OCI-LY3 (cell line): ENCODE measurements at regions not wholly inside any gene's neighbourhood (a gene's known extent, or its start where the extent isn't known, plus 50 kb on each side); places are given as distances from the start of the nearest gene placed in this dataset.

Experiments used
- CTCF ChIP-seq: fragments of 200-600, 300-600 bp; sonication (generic); IDR thresholded peaks from 2 replicates; pipeline ENCODE4 v1.5.1; 2014; ENCODE audit warnings: antibody characterized with exemption, low read length, low read depth
- EZH2phosphoT487 ChIP-seq: fragments of 200-600 bp; shearing (Covaris generic); IDR thresholded peaks from 2 replicates; pipeline ENCODE4 v1.6.1; 2018; ENCODE audit warnings: antibody characterized with exemption, mixed run types, low read depth

GRCh38 chrY:7449860-7450259, 538.3 kb upstream of the AMELY start:
- TF ChIP-seq CTCF: no peak
- TF ChIP-seq EZH2phosphoT487: no peak
